ENCODE measurements at regions not wholly inside any gene's neighbourhood (a gene's known extent, or its start where the extent isn't known, plus 50 kb on each side); places are given as distances from the start of the nearest gene placed in this dataset.

DNA sequence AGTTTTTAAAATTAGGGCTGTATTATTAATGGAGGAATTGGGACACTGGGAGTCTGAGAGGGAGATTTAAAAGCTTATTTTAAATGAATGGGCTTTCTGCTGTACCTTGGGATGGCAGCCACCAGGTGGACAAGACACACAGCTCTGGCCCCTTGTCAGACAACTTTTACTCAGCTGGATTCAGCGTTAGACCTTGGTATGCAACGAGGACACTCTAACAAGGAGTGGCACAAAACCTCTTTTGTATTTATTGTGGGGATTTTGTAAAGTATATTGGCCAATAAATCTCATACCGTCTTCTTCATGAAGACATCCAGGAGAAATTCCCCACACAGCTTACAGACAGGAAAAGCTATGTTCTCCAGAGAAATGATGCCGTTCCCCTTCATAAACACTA, 105.7 kb downstream of the LCA5 start:
- Histone ChIP-seq H3K9me3 (no peaks in the 10 kb centered on the region), H3K27ac (no peak overlapping the region), H3K4me3 (no peak overlapping the region), H3K4me1 (no peaks in the 10 kb centered on the region), H3K27me3 (no peaks in the 10 kb centered on the region), H3K36me3 (no peaks in the 10 kb centered on the region)
- WGBS, 2 donors, result 34 to 38% methylated on average over 4 of the region's 4 CpGs
- DNase-seq (ENCODE audit: low spot score in 2 of 2), result no peak
- TF ChIP-seq POLR2A (IDR thresholded peaks at IDR 0.05), result no peak
- no peak for TF ChIP-seq CTCF (IDR thresholded peaks at IDR 0.05)
- TF ChIP-seq EP300 (IDR thresholded peaks at IDR 0.05), result no peak

DNA sequence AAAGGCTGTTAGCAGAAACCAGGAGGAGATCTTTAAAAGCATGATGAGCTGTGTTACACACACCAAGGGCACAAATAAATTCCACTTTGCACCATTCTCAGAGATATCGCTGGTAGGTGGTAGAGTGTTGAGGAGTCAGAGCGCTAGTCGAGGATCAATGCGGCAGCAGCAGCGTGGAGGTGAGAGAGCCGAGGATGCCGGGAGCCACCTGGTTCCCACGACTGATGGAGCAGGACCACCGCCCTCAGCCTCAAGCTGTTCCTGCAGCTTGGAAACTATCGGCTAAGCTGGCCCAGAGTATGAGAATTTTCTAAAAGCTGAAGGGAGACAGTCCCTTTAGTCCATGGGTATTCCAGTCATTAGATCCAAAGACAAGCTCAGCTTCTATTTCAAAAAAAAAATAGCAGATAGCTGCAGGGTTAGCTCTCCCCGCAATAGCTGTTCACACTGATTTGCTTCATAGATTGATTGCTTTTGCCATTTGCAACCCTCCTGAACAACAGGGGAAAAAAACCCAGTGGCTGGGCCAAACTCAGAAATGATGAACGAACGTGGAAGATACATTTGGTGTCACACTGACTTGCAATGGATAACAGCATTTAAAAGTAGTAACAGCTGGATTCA, 106.2 kb downstream of the LCA5 start:
- H3K27ac ChIP-seq, result no peak overlapping the region
- no peak overlapping the region for H3K4me3 ChIP-seq
- H3K9me3 ChIP-seq, result no peaks in the 10 kb centered on the region
- WGBS, 2 donors, result 92 to 94% methylated on average over 13 of the region's 13 CpGs
- TF ChIP-seq POLR2A (IDR thresholded peaks at IDR 0.05), result no peak
- TF ChIP-seq EP300 (IDR thresholded peaks at IDR 0.05), result no peak
- TF ChIP-seq CTCF (IDR thresholded peaks at IDR 0.05), result no peak
- no peaks in the 10 kb centered on the region for H3K4me1 ChIP-seq
- H3K27me3 ChIP-seq, result no peaks in the 10 kb centered on the region
- no peak for DNase-seq (ENCODE audit: low spot score in 2 of 2)
- H3K36me3 ChIP-seq, result no peaks in the 10 kb centered on the region

GRCh38 chr6:79427721-79428120, 109.5 kb downstream of the LCA5 start:
- Histone ChIP-seq H3K27me3 (no peaks in the 10 kb centered on the region), H3K4me3 (no peak overlapping the region), H3K27ac (no peak overlapping the region), H3K9me3 (no peaks in the 10 kb centered on the region), H3K36me3 (no peaks in the 10 kb centered on the region), H3K4me1 (no peaks in the 10 kb centered on the region)
- no peak for TF ChIP-seq EP300 (IDR thresholded peaks at IDR 0.05)
- TF ChIP-seq POLR2A (IDR thresholded peaks at IDR 0.05), result no peak
- no peak for TF ChIP-seq CTCF (IDR thresholded peaks at IDR 0.05)
- DNase-seq (ENCODE audit: low spot score in 2 of 2), result no peak
- WGBS, 2 donors, result 66 to 87% methylated on average over 2 of the region's 2 CpGs

DNA sequence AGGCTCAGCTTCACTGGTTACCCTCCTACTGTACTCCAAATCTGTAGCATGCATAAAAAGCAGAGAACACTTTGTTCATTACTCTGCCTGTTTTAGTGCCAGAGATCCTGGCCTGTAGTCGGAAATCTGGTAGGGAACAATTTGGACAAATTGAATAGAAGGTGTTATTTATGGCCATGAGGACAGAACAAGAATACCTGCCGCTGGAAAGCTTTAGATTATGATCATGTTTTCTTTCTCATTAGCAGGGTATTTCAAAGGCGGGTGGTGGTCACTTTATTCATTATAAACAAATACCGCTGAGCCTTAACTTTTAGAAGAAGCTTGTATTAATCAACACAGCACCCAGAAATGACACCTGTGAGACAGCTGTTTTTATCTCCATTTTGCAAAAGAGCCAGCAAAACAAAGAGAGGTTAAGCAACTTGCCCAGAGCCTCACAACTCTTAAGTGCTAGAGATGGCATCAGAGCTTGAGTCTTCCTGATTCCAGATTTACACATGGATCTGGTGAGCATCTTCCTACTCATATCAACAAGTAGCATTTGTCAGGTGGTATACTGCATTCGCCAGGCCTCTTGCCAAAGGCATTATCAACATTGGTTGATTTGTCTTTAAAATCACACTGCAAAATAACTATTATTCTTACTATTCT, 110.5 kb downstream of the LCA5 start:
- no peaks in the 10 kb centered on the region for H3K27me3 ChIP-seq
- DNase-seq (ENCODE audit: low spot score in 2 of 2), result no peak
- peaks cover 0 to 4% (median 0%) of the 10 kb centered on the region in 4 donors for H3K4me1 ChIP-seq
- H3K36me3 ChIP-seq, result no peaks in the 10 kb centered on the region
- H3K9me3 ChIP-seq, result no peaks in the 10 kb centered on the region
- H3K4me3 ChIP-seq, result no peak overlapping the region
- no peak for TF ChIP-seq CTCF (IDR thresholded peaks at IDR 0.05)
- TF ChIP-seq POLR2A (IDR thresholded peaks at IDR 0.05), result no peak
- no peak for TF ChIP-seq EP300 (IDR thresholded peaks at IDR 0.05)
- H3K27ac ChIP-seq, result no peak overlapping the region
- whole genome bisulfite sequencing, 2 donors, result 90 to 92% methylated on average over 5 of the region's 5 CpGs

GRCh38 chr6:79425589-79426311, 111.5 kb downstream of the LCA5 start:
- Histone ChIP-seq H3K9me3 (no peaks in the 10 kb centered on the region), H3K4me3 (no peak overlapping the region), H3K27ac (no peak overlapping the region), H3K36me3 (no peaks in the 10 kb centered on the region), H3K27me3 (no peaks in the 10 kb centered on the region), H3K4me1 (peaks cover 0 to 6% (median 0%) of the 10 kb centered on the region in 4 donors)
- WGBS, 2 donors, result 83 to 85% methylated on average over 5 of the region's 5 CpGs
- TF ChIP-seq CTCF (IDR thresholded peaks at IDR 0.05), result no peak
- no peak for TF ChIP-seq EP300 (IDR thresholded peaks at IDR 0.05)
- no peak for TF ChIP-seq POLR2A (IDR thresholded peaks at IDR 0.05)
- no peak for DNase-seq (ENCODE audit: low spot score in 2 of 2)
